Loucy (cell line): ENCODE measurements at regions not wholly inside any gene's neighbourhood (a gene's known extent, or its start where the extent isn't known, plus 50 kb on each side); places are given as distances from the start of the nearest gene placed in this dataset.
A peak's percentile ranks its signal among the peaks of the same experiment; 100 is the strongest.
"Not testable (repeated sequence)": the region's sequence is repeated elsewhere in the genome, so short reads cannot be mapped to it uniquely, and the experiment has no call there.

ENCODE experiments used
- H2AFZ ChIP-seq: fragments of 200-600 bp; sonication (generic); 2 replicates; pipeline ENCODE4 v1.6.0; 2016; ENCODE audit warnings: antibody characterized with exemption, mild to moderate bottlenecking, low read length, moderate library complexity
- H3F3A ChIP-seq: fragments of 200-600 bp; 2 replicates; pipeline ENCODE4 v1.6.0; 2016; ENCODE audit warnings: antibody characterized with exemption, low read depth, mild to moderate bottlenecking
- H3K27me3 ChIP-seq: fragments of 200-600 bp; sonication (generic); 2 replicates; pipeline ENCODE4 v1.6.1; 2014; ENCODE audit warnings: low read length, mild to moderate bottlenecking; ENCODE audit not compliant: insufficient read depth, poor library complexity, severe bottlenecking
- H3K36me3 ChIP-seq: fragments of 200-600 bp; sonication (generic); 2 replicates; pipeline ENCODE4 v1.6.1; 2016; ENCODE audit warnings: low read length; ENCODE audit not compliant: insufficient read depth
- H3K4me1 ChIP-seq: fragments of 200-600 bp; sonication (generic); 2 replicates; pipeline ENCODE4 v1.5.1; 2014; ENCODE audit warnings: low read length, mild to moderate bottlenecking; ENCODE audit not compliant: insufficient read depth, poor library complexity, severe bottlenecking
- H3K4me2 ChIP-seq: fragments of 200-600 bp; sonication (generic); 2 replicates; pipeline ENCODE4 v1.6.0; 2014; ENCODE audit warnings: antibody characterized with exemption, low read length, low read depth, mild to moderate bottlenecking; ENCODE audit not compliant: poor library complexity, severe bottlenecking
- H3K4me3 ChIP-seq: fragments of 200-600 bp; sonication (generic); 2 replicates; pipeline ENCODE4 v1.5.1; 2014; ENCODE audit warnings: low read length, mild to moderate bottlenecking, mixed read lengths; ENCODE audit not compliant: poor library complexity, severe bottlenecking
- H3K79me2 ChIP-seq: fragments of 200-600 bp; sonication (generic); 2 replicates; pipeline ENCODE4 v1.6.1; 2014; ENCODE audit warnings: low read length; ENCODE audit not compliant: insufficient read depth
- H3K9ac ChIP-seq: fragments of 200-600 bp; sonication (generic); 2 replicates; pipeline ENCODE4 v1.6.0; 2014; ENCODE audit warnings: mild to moderate bottlenecking, low read depth, low read length, moderate library complexity; ENCODE audit not compliant: poor library complexity, severe bottlenecking
- H3K9me2 ChIP-seq: fragments of 200-600 bp; sonication (generic); replicated peaks from 2 replicates; pipeline ENCODE4 v1.6.1; 2016; ENCODE audit warnings: low read depth, low read length, mixed read lengths
- H3K9me3 ChIP-seq: fragments of 200-600 bp; sonication (generic); 2 replicates; pipeline ENCODE4 v1.6.1; 2014; ENCODE audit warnings: mild to moderate bottlenecking, antibody characterized with exemption, low read length, low read depth; ENCODE audit not compliant: insufficient read depth
- H4K20me1 ChIP-seq: fragments of 200-600 bp; sonication (generic); 2 replicates; pipeline ENCODE4 v1.6.0; 2014; ENCODE audit warnings: antibody characterized with exemption, low read length, mild to moderate bottlenecking; ENCODE audit not compliant: insufficient read depth, poor library complexity, severe bottlenecking
- CTCF ChIP-seq: fragments of 200-600 bp; sonication (generic); conservative IDR thresholded peaks from 2 replicates; pipeline ENCODE4 v1.5.1; 2014; ENCODE audit warnings: mild to moderate bottlenecking, antibody characterized with exemption, low read length
- EZH2phosphoT487 ChIP-seq: fragments of 200-600 bp; IDR thresholded peaks from 2 replicates; pipeline ENCODE4 v1.6.1; 2018; ENCODE audit warnings: antibody characterized with exemption, mild to moderate bottlenecking, moderate library complexity, borderline replicate concordance

GRCh38 chr1:199612976-199613774, 414.3 kb upstream of the NR5A2 start:
- Histone ChIP-seq H3K79me2 (no peaks in the 10 kb centered on the region), H3K9me3 (no peaks in the 10 kb centered on the region), H4K20me1 (no peaks in the 10 kb centered on the region), H3K4me3 (no peak overlapping the region), H3K9ac (no peak overlapping the region), H3K4me2 (peak overlapping the region; percentile 30), H3K27me3 (no peaks in the 10 kb centered on the region), H3F3A (no peaks in the 10 kb centered on the region), H3K4me1 (peaks cover 8% of the 10 kb centered on the region), H3K36me3 (no peaks in the 10 kb centered on the region), H3K9me2 (no peaks in the 10 kb centered on the region), H2AFZ (peak overlapping the region; percentile 58)
- no peak for TF ChIP-seq CTCF
- no peak for TF ChIP-seq EZH2phosphoT487

DNA sequence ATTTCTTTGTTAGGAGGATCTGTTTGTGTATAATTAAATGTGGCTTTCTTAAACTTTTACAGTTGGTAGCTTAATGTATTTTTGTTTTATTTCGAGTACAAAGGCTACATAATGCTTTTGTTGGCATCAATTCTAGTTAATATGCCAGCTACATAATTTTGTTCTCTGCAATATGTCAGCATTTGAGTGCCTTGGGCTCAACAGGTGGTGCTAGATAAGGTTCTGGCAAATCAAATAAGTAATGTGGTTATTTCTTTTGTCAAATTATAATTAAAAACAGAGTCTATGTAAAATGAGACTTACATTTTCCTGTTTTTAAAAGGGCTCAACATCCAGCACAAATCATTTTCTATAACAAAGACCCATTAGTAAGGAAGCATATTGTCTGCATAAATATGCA, 410.6 kb upstream of the NR5A2 start:
- no peak overlapping the region for H3K9ac ChIP-seq
- no peaks in the 10 kb centered on the region for H3K27me3 ChIP-seq
- H3K4me2 ChIP-seq = no peak overlapping the region
- TF ChIP-seq CTCF (no peak), EZH2phosphoT487 (no peak)
- H4K20me1 ChIP-seq = no peaks in the 10 kb centered on the region
- no peaks in the 10 kb centered on the region for H3F3A ChIP-seq
- no peaks in the 10 kb centered on the region for H3K9me2 ChIP-seq
- H3K4me3 ChIP-seq = no peak overlapping the region
- no peaks in the 10 kb centered on the region for H3K9me3 ChIP-seq
- H2AFZ ChIP-seq = no peak overlapping the region
- H3K79me2 ChIP-seq = no peaks in the 10 kb centered on the region
- peaks cover 8% of the 10 kb centered on the region for H3K4me1 ChIP-seq
- no peaks in the 10 kb centered on the region for H3K36me3 ChIP-seq

GRCh38 chr1:199619223-199619622, 408.3 kb upstream of the NR5A2 start:
- TF ChIP-seq CTCF = no peak
- Histone ChIP-seq H3K4me1 (no peaks in the 10 kb centered on the region), H3K4me3 (no peak overlapping the region), H4K20me1 (no peaks in the 10 kb centered on the region), H3K9me2 (no peaks in the 10 kb centered on the region), H3K36me3 (no peaks in the 10 kb centered on the region), H3K9me3 (no peaks in the 10 kb centered on the region), H3K27me3 (no peaks in the 10 kb centered on the region), H3K4me2 (no peak overlapping the region), H3K79me2 (no peaks in the 10 kb centered on the region), H3K9ac (no peak overlapping the region), H3F3A (no peaks in the 10 kb centered on the region), H2AFZ (no peak overlapping the region)

DNA sequence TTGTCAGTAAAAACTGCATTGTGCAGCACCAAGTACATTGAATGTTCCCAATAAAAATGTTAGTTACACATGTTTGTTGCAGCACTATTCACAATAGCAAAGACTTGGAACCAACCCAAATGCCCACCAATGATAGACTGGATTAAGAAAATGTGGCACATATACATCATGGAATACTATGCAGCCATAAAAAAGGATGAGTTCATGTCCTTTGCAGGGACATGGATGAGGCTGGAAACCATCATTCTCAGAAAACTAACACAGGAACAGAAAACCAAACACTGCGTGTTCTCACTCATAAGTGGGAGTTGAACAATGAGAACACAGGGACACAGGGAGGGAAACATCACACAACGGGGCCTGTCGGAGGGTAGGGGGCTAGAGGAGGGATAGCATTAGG, 401.3 kb upstream of the NR5A2 start:
- not testable (repeated sequence) for H3K79me2 ChIP-seq, H3K4me2 ChIP-seq, H3K9ac ChIP-seq, H3K9me3 ChIP-seq, H3F3A ChIP-seq, H3K9me2 ChIP-seq, H3K27me3 ChIP-seq, H3K4me3 ChIP-seq, H3K36me3 ChIP-seq, H4K20me1 ChIP-seq, H2AFZ ChIP-seq
- H3K4me1 ChIP-seq = peaks cover 15% of the 10 kb centered on the region
